ENCODE measurements at regions not wholly inside any gene's neighbourhood (a gene's known extent, or its start where the extent isn't known, plus 50 kb on each side); places are given as distances from the start of the nearest gene placed in this dataset.

GRCh38 chr16:13684819-13685563 is 235.0 kb upstream of the ERCC4 start (continued):
- TF ChIP-seq, protein P1, sequence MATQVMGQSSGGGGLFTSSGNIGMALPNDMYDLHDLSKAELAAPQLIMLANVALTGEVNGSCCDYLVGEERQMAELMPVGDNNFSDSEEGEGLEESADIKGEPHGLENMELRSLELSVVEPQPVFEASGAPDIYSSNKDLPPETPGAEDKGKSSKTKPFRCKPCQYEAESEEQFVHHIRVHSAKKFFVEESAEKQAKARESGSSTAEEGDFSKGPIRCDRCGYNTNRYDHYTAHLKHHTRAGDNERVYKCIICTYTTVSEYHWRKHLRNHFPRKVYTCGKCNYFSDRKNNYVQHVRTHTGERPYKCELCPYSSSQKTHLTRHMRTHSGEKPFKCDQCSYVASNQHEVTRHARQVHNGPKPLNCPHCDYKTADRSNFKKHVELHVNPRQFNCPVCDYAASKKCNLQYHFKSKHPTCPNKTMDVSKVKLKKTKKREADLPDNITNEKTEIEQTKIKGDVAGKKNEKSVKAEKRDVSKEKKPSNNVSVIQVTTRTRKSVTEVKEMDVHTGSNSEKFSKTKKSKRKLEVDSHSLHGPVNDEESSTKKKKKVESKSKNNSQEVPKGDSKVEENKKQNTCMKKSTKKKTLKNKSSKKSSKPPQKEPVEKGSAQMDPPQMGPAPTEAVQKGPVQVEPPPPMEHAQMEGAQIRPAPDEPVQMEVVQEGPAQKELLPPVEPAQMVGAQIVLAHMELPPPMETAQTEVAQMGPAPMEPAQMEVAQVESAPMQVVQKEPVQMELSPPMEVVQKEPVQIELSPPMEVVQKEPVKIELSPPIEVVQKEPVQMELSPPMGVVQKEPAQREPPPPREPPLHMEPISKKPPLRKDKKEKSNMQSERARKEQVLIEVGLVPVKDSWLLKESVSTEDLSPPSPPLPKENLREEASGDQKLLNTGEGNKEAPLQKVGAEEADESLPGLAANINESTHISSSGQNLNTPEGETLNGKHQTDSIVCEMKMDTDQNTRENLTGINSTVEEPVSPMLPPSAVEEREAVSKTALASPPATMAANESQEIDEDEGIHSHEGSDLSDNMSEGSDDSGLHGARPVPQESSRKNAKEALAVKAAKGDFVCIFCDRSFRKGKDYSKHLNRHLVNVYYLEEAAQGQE (IDR thresholded peaks at IDR 0.05; ENCODE audit: low read depth, low read length) = no peak
- TF ChIP-seq, protein P2, sequence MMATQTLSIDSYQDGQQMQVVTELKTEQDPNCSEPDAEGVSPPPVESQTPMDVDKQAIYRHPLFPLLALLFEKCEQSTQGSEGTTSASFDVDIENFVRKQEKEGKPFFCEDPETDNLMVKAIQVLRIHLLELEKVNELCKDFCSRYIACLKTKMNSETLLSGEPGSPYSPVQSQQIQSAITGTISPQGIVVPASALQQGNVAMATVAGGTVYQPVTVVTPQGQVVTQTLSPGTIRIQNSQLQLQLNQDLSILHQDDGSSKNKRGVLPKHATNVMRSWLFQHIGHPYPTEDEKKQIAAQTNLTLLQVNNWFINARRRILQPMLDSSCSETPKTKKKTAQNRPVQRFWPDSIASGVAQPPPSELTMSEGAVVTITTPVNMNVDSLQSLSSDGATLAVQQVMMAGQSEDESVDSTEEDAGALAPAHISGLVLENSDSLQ (IDR thresholded peaks at IDR 0.05) = no peak
- TF ChIP-seq IKZF2 (IDR thresholded peaks at IDR 0.05) = no peak
- TF ChIP-seq MEF2A (IDR thresholded peaks at IDR 0.05; ENCODE audit: insufficient read depth, low read depth, low read length) = no peak
- no peak for TF ChIP-seq EGR1 (IDR thresholded peaks at IDR 0.05; ENCODE audit: borderline replicate concordance in 1 of 2, low read depth in 2 of 2, low read length in 2 of 2)
- no peak for TF ChIP-seq TAF1 (IDR thresholded peaks at IDR 0.05; ENCODE audit: borderline replicate concordance, low read depth, low read length)
- no peak for TF ChIP-seq SREBF1 (IDR thresholded peaks at IDR 0.05; ENCODE audit: low read length)

- H3K79me2 ChIP-seq (ENCODE audit: control insufficient read depth, insufficient read depth, low read length) = no peaks in the 10 kb centered on the region
- no peaks in the 10 kb centered on the region for H3K36me3 ChIP-seq (ENCODE audit: control insufficient read depth in 2 of 2, insufficient read depth in 2 of 2, low read length in 1 of 2)
- H3K9me3 ChIP-seq (replicated peaks; ENCODE audit: control insufficient read depth, insufficient read depth, low read length) = no peaks in the 10 kb centered on the region
- ATAC-seq = no peak
- H3K27ac ChIP-seq (ENCODE audit: control insufficient read depth, insufficient read depth) = no peak overlapping the region
- CTCF ChIA-PET = interaction anchor here (0.8 kb wide), 1 partner anchor 71 kb away, joined by 3 read pairs; no protein-coding TSS in a partner anchor
- intact Hi-C loops (cut with micrococcal nuclease; ENCODE audit: unreplicated experiment) = no loop called here
- H3K27me3 ChIP-seq (replicated peaks in 1 of 2; ENCODE audit: control insufficient read depth in 2 of 2, insufficient read depth in 2 of 2, low read length in 1 of 2) = no peaks in the 10 kb centered on the region
- no peaks in the 10 kb centered on the region for H4K20me1 ChIP-seq (ENCODE audit: control insufficient read depth, insufficient read depth)
- no TSS peak for BruUV-seq (replicated peaks)
- in situ Hi-C loops (cut with MboI) = loop anchor here (10.0 kb wide), 1 partner anchor 61 kb away; no protein-coding TSS in a partner anchor
- RAD21 ChIA-PET (ENCODE audit: unreplicated experiment) = no interaction called here
- H2AFZ ChIP-seq (ENCODE audit: control insufficient read depth, low read depth, low read length) = no peak overlapping the region
- no peak for FAIRE-seq
- POLR2A ChIA-PET = no interaction called here
- H3K4me3 ChIP-seq = no peak overlapping the region
- H3K9ac ChIP-seq (ENCODE audit: control insufficient read depth, insufficient read depth, low read length) = no peak overlapping the region
- SMC1A ChIA-PET (ENCODE audit: uncharacterized antibody, unreplicated experiment) = interaction anchor here (0.8 to 1.1 kb wide), 3 partner anchors 8 to 115 kb away, joined by 3 to 4 read pairs (median 3); no protein-coding TSS in a partner anchor
- no peak overlapping the region for H3K4me2 ChIP-seq (ENCODE audit: control insufficient read depth, insufficient read depth)
- DNase-seq (ENCODE audit: low read depth, low spot score) = no peak
- no peaks in the 10 kb centered on the region for H3K4me1 ChIP-seq (ENCODE audit: control insufficient read depth, insufficient read depth, low read length)
- no peak for TF ChIP-seq STAT3 (IDR thresholded peaks at IDR 0.05; ENCODE audit: low read depth, low read length)
- TF ChIP-seq RB1 (IDR thresholded peaks at IDR 0.05; ENCODE audit: borderline replicate concordance) = no peak
- TF ChIP-seq SIN3A (IDR thresholded peaks at IDR 0.05; ENCODE audit: low read depth, low read length) = no peak
- TF ChIP-seq FOS (IDR thresholded peaks at IDR 0.05; ENCODE audit: borderline replicate concordance, extremely low read depth, insufficient read length) = no peak
- TF ChIP-seq ZNF384 (IDR thresholded peaks at IDR 0.05; ENCODE audit: borderline replicate concordance, low read depth, low read length) = no peak
- no peak for TF ChIP-seq JUND (IDR thresholded peaks at IDR 0.05; ENCODE audit: low read depth, low read length)
- no peak for TF ChIP-seq BHLHE40 (IDR thresholded peaks at IDR 0.05; ENCODE audit: borderline replicate concordance in 1 of 2, low read depth in 2 of 2, low read length in 1 of 2)
- no peak for TF ChIP-seq SMC3 (IDR thresholded peaks at IDR 0.05; ENCODE audit: borderline replicate concordance, low read length)
- no peak for TF ChIP-seq RBBP5 (conservative IDR thresholded peaks at IDR 0.05)
- TF ChIP-seq POU2F2 (IDR thresholded peaks at IDR 0.05; ENCODE audit: borderline replicate concordance, low read depth, low read length) = no peak
- no peak for TF ChIP-seq EZH2 (IDR thresholded peaks at IDR 0.05; ENCODE audit: borderline replicate concordance, control insufficient read depth, low read depth, low read length)
Measured at GRCh38 chr16:13696017-13696416, 223.9 kb upstream of the ERCC4 start.
